Adrenal gland (tissue), 5 donors: ENCODE measurements at regions not wholly inside any gene's neighbourhood (a gene's known extent, or its start where the extent isn't known, plus 50 kb on each side); places are given as distances from the start of the nearest gene placed in this dataset.

Experiments
- CTCF ChIP-seq, 6 experiments: fragments of 450-650 bp in 4 of 6; fragments of 200-600 bp in 2 of 6; sonication (generic) in 1 of 6; IDR thresholded peaks; 1 replicate in 5 of 6; 2 replicates in 1 of 6; pipeline versions ENCODE4 v1.5.1 to v1.8.0; 2016 to 2021; ENCODE audit warnings: antibody characterized with exemption in 6 of 6, mild to moderate bottlenecking in 2 of 6, moderate library complexity in 1 of 6
- POLR2A ChIP-seq, 2 donors: fragments of 450-650 bp; IDR thresholded peaks; one replicate each; pipeline ENCODE4 v1.6.1; 2017; ENCODE audit warnings: antibody characterized with exemption in 2 of 2, mild to moderate bottlenecking in 2 of 2, moderate library complexity in 1 of 2
- donor health status: DM: no; HTN: no; CAD: no.

GRCh38 chr6:145468534-145468933, 266.8 kb downstream of the EPM2A start:
- no peak for TF ChIP-seq POLR2A (IDR thresholded peaks at IDR 0.05)
- TF ChIP-seq CTCF (IDR thresholded peaks at IDR 0.05), result no peak
